Right lobe of liver (tissue), 6 donors: ENCODE measurements at regions not wholly inside any gene's neighbourhood (a gene's known extent, or its start where the extent isn't known, plus 50 kb on each side); places are given as distances from the start of the nearest gene placed in this dataset.
"Not testable (repeated sequence)": the region's sequence is repeated elsewhere in the genome, so short reads cannot be mapped to it uniquely, and the experiment has no call there.

Source experiments
- ATAC-seq, 4 donors: fragments of 200-7000 bp; cut with Tn5 transposase; one replicate each; pipeline ENCODE4 v1.9.1; 2020; ENCODE audit warnings: mild to moderate bottlenecking in 4 of 4, moderate library complexity in 4 of 4
- DNase-seq, 3 donors: peaks; one replicate each; pipeline ENCODE4 v3.0.0-alpha.2; 2020
- H3K27ac ChIP-seq, 3 donors: fragments of 200-600 bp; one replicate each; pipeline ENCODE4 v1.8.0; 2022
- H3K27me3 ChIP-seq, 2 donors: fragments of 200-600 bp; one replicate each; pipeline ENCODE4 v1.8.0; 2022
- H3K36me3 ChIP-seq, 4 donors: fragments of 200-600 bp; sonication (generic) in 1 of 4; one replicate each; pipeline versions ENCODE4 v1.5.1 to v1.8.0; 2017 to 2022; ENCODE audit warnings: control low read depth in 1 of 4
- H3K4me1 ChIP-seq, 4 donors: fragments of 200-600 bp; sonication (generic) in 1 of 4; one replicate each; pipeline versions ENCODE4 v1.5.1 to v1.8.0; 2017 to 2022; ENCODE audit warnings: control low read depth in 1 of 4
- H3K4me3 ChIP-seq, 3 donors: fragments of 200-600 bp; one replicate each; pipeline ENCODE4 v1.8.0; 2022
- H3K9me3 ChIP-seq, 4 donors: fragments of 200-600 bp; sonication (generic) in 1 of 4; one replicate each; pipeline versions ENCODE4 v1.5.1 to v1.8.0; 2017 to 2022; ENCODE audit warnings: control low read depth in 1 of 4
- POLR2A ChIP-seq: fragments of 450-650 bp; IDR thresholded peaks from one replicate; pipeline ENCODE4 v1.6.1; 2017; ENCODE audit warnings: antibody characterized with exemption, mild to moderate bottlenecking
- WGBS: methylation state at CpG from one replicate; pipeline ENCODE4 v1.1.6; 2018; ENCODE audit warnings: low coverage, low lambda C conversion rate; ENCODE audit not compliant: insufficient coverage; ENCODE audit errors: missing lambda C conversion rate; 5-methylcytosine and 5-hydroxymethylcytosine counted together
- intact Hi-C, 2 donors: fragments of 100-400 bp; cut with DNase I; formaldehyde crosslinking; loops; one replicate each; pipeline versions ENCODE4 v1.11.2 to v1.14.1; 2022
- TF ChIP-seq, protein P1 (sequence below), 4 donors: fragments of 200-600 bp in 3 of 4; fragments of 450-650 bp in 1 of 4; IDR thresholded peaks; one replicate each; pipeline versions ENCODE4 v1.5.1 to v1.8.0; 2016 to 2022; ENCODE audit warnings: antibody characterized with exemption in 4 of 4, mild to moderate bottlenecking in 2 of 4
- donor health status: DM: no; HTN: yes; CAD: no.
- donor health status: DM: no; HTN: no; CAD: no.
- donor health status: DM: no; HTN: no; CAD: no.
- donor health status: DM: no; HTN: yes; CAD: no.
- donor health status: DM: no; HTN: yes; CAD: no.

DNA sequence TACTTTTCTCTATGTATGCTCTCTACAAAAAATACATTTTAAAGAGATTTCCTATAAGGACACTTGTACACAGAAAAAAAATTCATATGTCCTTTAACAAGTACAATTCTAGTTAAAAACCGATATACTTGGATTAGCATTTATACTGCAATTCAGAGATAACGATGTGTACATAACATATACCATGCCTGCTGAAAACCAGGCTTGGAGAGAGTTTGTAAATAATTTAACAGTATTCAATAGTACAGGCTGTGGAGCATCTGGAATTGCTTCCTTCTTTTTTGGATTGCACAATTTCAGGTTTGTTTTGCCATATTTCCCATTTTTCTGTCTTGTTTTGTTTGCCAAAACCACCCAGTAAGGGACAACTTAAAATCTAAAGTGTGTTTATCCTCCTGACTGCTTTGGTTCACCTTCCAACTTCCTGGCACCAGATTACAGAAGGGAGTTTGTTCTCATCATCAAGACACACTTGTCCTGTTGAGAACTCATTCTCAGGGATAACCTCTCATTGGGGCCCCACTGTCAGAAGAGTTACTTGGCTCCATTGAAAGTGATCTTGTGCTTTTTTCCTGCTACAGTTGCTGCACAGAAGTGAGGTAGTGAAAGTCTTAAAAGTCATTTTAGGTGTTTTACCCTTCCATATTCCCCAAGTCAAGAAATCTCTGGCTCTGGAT lies 1526.7 kb downstream of the KHDRBS2 start:
- DNase-seq, H3K36me3 ChIP-seq, H3K9me3 ChIP-seq, H3K4me3 ChIP-seq, H3K27me3 ChIP-seq, ATAC-seq, H3K27ac ChIP-seq, H3K4me1 ChIP-seq, intact Hi-C loops: not testable (repeated sequence)
- WGBS: 39% methylated on average over 2 of the region's 2 CpGs

DNA sequence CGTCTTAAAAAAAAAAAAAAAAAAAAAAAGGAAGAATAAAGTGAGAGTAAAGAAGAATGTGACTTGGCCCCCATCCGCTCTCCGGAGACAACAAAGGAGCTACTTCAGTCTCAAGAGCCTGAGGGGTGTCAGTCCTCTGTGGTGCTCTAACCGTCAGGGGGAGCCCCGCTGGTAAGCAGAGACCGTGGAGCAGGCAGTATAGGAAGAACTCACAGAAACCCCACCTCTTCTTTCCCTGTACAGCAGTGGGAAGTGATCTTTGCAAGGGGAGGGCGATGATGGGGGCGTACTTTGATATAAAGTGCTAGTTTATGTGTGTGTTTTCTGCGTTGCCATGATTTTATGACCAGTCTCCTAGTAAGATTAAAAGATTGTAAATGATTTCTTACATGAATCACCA lies 1527.3 kb downstream of the KHDRBS2 start:
- H3K4me1 ChIP-seq, H3K36me3 ChIP-seq, H3K9me3 ChIP-seq, DNase-seq, H3K27me3 ChIP-seq, H3K4me3 ChIP-seq, H3K27ac ChIP-seq, ATAC-seq, intact Hi-C loops: not testable (repeated sequence)
- 70% methylated on average over 8 of the region's 9 CpGs for WGBS

DNA sequence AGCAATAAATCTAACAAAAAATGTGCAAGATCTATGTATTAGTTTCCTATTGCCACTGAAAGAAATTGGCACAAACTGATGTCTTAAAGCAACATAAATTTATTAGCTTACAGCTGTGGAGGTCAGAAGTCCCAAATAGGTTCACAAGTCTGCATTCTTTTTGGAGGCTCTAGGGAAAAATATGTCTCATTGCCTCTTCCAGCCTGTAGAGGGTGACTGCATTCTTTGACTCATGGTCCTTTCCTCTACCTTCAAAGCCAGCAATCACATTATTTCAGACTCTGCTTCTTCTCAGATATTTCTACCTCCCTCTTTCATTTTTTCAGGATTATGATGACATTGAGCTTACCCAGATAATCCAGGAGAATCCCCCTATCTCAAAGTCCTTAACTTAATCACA lies 1531.1 kb downstream of the KHDRBS2 start:
- DNase-seq (no peak), ATAC-seq (no peak)
- Histone ChIP-seq H3K4me3 (no peak overlapping the region), H3K27ac (no peak overlapping the region), H3K4me1 (no peaks in the 10 kb centered on the region), H3K27me3 (no peaks in the 10 kb centered on the region), H3K36me3 (no peaks in the 10 kb centered on the region), H3K9me3 (no peaks in the 10 kb centered on the region)
- TF ChIP-seq, protein P1, sequence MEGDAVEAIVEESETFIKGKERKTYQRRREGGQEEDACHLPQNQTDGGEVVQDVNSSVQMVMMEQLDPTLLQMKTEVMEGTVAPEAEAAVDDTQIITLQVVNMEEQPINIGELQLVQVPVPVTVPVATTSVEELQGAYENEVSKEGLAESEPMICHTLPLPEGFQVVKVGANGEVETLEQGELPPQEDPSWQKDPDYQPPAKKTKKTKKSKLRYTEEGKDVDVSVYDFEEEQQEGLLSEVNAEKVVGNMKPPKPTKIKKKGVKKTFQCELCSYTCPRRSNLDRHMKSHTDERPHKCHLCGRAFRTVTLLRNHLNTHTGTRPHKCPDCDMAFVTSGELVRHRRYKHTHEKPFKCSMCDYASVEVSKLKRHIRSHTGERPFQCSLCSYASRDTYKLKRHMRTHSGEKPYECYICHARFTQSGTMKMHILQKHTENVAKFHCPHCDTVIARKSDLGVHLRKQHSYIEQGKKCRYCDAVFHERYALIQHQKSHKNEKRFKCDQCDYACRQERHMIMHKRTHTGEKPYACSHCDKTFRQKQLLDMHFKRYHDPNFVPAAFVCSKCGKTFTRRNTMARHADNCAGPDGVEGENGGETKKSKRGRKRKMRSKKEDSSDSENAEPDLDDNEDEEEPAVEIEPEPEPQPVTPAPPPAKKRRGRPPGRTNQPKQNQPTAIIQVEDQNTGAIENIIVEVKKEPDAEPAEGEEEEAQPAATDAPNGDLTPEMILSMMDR (IDR thresholded peaks at IDR 0.05): no peak
- TF ChIP-seq POLR2A: no peak
- intact Hi-C loops: no loop called here

DNA sequence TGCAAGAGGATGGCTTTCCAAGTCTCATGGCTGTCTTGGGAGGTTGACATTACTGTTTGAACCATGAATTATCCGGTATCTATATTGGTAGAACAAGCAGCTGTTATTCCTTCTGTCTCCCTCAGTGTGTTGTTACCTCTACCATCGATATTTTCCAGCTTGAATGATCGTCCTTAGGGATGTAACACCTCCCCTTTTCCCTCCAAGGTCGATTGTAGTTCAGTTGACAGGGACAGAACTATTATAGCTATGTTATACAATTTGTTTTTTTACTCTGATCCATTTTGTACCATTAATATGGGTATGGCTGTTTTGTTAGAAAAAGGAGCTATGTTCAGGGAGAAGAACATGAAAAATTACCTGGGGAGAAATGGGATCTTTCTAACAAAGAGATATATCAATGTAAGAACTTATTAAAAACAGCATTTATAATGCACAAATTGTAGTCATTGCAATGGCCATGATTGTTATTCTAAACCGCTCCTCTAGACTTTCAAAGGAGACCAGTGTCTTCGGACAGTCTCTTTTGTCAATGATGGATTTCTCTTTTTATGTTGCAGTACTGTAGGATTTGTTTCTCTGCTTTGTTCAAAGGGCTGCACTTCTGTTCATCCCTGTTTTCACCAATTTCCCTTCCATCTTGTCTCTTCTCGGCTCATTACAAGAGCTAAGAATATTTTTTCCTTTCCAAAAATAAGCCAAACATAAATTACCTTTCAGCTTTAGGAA lies 1535.5 kb downstream of the KHDRBS2 start:
- H3K36me3 ChIP-seq, H3K4me1 ChIP-seq, intact Hi-C loops, DNase-seq, H3K27ac ChIP-seq, ATAC-seq, H3K9me3 ChIP-seq, H3K4me3 ChIP-seq, H3K27me3 ChIP-seq: not testable (repeated sequence)
- 30% methylated on average over 6 of the region's 7 CpGs for WGBS

DNA sequence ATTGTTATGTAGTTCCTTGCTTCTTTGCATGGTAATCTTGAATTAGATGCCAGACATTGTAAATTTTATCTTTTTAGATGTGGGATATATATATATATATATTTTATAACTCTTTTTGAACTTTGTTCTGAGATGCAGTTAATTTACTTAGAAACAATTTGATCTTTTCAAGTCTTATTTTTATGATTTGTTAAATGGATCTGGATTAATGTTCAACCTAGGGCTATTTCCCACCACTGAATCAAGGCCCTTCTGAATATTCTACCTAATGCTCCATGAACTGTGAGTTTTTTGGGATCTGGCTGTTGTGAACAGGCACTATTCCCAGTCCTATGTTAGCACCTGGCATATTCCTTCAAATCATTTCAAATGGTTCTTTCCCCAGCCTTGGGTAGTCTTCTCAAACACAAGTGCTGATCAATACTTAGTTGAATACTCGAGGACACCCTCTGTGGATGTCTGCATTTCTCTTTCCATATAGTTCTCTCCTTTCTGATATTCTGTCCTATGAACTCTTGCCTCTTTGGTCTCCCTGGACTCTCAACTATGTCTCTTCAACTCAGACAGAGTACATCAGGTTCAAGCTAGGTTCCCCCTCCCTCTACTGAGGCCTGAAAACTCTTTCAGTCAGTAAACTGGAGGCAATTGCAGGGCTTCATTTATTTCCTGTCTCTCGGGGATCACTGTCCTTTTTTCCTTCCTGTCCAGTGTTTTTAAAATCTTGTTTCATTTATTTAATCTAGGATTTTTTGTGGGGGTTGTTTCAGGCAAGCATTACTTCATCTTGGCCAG lies 1538.1 kb downstream of the KHDRBS2 start:
- ATAC-seq, intact Hi-C loops: not testable (repeated sequence)
- 23% methylated on average over 2 of the region's 2 CpGs for WGBS

DNA sequence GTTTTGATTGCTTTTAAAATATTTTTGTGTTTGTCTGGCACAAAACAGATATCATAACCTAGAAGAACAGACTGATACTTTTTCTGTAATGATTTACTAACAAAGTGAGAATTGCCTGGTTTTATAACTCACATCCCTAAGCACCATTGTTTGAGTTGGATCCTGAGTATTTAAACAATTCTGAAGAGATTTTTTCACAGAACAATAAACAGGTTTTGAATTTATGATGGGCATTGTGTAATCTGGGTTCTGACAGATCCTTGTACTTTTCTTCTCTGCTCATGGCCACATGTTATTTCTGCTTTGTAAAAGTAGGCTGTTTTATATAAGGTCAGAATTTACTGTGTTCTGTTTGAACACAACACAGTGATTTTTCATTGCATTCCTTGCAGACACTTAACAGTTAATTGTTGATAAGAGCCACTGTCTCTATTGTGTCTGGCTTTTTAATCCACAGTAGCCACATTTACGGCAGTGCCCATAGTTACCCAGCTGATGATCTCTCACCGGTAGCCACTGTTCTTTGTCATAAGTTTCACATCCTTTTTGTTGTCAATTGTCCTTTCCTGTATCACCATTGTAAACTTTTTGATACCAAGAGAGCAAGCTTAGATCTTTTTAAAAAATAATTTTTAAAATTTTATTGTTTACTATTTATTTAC lies 1548.1 kb downstream of the KHDRBS2 start:
- 40% methylated on average over 2 of the region's 2 CpGs for WGBS

More for the DNA sequence above, 1538.1 kb downstream of the KHDRBS2 start:
- not testable (repeated sequence) for H3K27me3 ChIP-seq, H3K27ac ChIP-seq, DNase-seq, H3K9me3 ChIP-seq, H3K36me3 ChIP-seq, H3K4me1 ChIP-seq, H3K4me3 ChIP-seq

DNA sequence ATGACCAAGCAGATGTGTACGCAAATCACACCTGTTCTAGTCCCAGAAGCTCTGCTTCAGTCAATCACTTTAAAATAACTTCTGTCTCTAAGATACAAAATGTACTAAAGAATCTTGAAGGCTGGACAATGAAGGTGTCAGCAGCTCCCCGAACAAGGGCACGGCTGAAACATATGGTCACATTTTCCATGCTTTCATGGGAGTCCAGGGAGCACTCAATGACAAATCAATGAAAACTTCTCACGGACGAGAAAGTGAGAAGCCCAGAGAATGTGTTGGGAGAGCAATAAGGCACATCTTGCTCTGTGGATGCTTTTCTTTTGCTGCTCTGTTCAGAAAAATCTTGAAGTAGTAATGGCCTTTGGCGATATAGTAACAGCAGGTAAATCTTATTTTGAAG lies 1548.7 kb downstream of the KHDRBS2 start:
- ATAC-seq, H3K27me3 ChIP-seq, H3K27ac ChIP-seq, H3K9me3 ChIP-seq, DNase-seq, H3K4me3 ChIP-seq, H3K4me1 ChIP-seq, H3K36me3 ChIP-seq, intact Hi-C loops: not testable (repeated sequence)
- 59% methylated on average over 6 of the region's 6 CpGs for WGBS

More for the DNA sequence above, 1548.1 kb downstream of the KHDRBS2 start:
- H3K27me3 ChIP-seq, ATAC-seq, H3K27ac ChIP-seq, intact Hi-C loops, H3K36me3 ChIP-seq, DNase-seq, H3K4me1 ChIP-seq, H3K9me3 ChIP-seq, H3K4me3 ChIP-seq: not testable (repeated sequence)

DNA sequence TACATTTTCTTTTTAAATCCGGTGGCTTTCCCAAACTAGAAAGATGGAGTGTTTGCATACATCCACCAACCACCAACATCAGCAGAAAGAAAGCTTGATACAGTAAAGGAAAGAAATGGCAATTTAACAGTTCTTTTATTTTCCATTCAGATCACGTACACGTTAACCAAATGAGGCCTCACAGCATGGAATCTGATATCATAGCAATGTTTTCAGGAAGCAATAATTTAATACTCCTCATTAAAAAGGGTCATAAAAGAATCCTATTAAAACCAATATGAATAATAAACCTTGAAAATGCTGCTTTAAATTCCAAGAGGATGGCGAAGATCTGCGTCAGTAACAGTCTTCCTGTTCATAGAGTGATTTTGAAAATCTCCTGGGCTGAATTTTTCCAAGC lies 1562.1 kb downstream of the KHDRBS2 start:
- H3K4me3 ChIP-seq, intact Hi-C loops, DNase-seq, ATAC-seq, H3K4me1 ChIP-seq, H3K36me3 ChIP-seq, H3K9me3 ChIP-seq, H3K27me3 ChIP-seq, H3K27ac ChIP-seq: not testable (repeated sequence)
- 77% methylated on average over 5 of the region's 5 CpGs for WGBS
